CD14-positive monocyte (primary cell): ENCODE measurements at regions not wholly inside any gene's neighbourhood (a gene's known extent, or its start where the extent isn't known, plus 50 kb on each side); places are given as distances from the start of the nearest gene placed in this dataset.

Experiments used
- DNase-seq, 3 donors: peaks; one replicate each; pipeline ENCODE4 v3.0.0-alpha.2; 2011 to 2022
- H2AFZ ChIP-seq: 2 replicates; pipeline ENCODE4 v1.6.0; 2012; ENCODE audit warnings: mild to moderate bottlenecking, low read depth, low read length, inconsistent platforms; ENCODE audit not compliant: insufficient read depth, poor library complexity, severe bottlenecking
- H3K27ac ChIP-seq, 2 donors: 1 replicate in 1 of 2; 2 replicates in 1 of 2; pipeline ENCODE4 v1.5.1; 2012 to 2013; ENCODE audit warnings: low read length in 2 of 2, control low read depth in 1 of 2, inconsistent platforms in 1 of 2, low read depth in 1 of 2, mild to moderate bottlenecking in 1 of 2
- H3K27me3 ChIP-seq, 2 donors: one replicate each; pipeline versions ENCODE4 v1.6.0 to v1.6.1; 2011 to 2013; ENCODE audit warnings: low read length in 2 of 2; ENCODE audit not compliant: control insufficient read depth in 2 of 2, insufficient read depth in 2 of 2
- H3K36me3 ChIP-seq, 2 donors: replicated peaks in 1 of 2; 1 replicate in 1 of 2; 2 replicates in 1 of 2; pipeline versions ENCODE4 v1.5.1 to v1.6.1; 2012 to 2013; ENCODE audit warnings: low read length in 2 of 2, control low read depth in 1 of 2, inconsistent platforms in 1 of 2, mild to moderate bottlenecking in 1 of 2; ENCODE audit not compliant: insufficient read depth in 2 of 2, control insufficient read depth in 1 of 2
- H3K4me1 ChIP-seq, 2 donors: 1 replicate in 1 of 2; 2 replicates in 1 of 2; pipeline versions ENCODE4 v1.5.1 to v1.6.1; 2012 to 2013; ENCODE audit warnings: low read length in 2 of 2, control low read depth in 1 of 2, inconsistent platforms in 1 of 2, mild to moderate bottlenecking in 1 of 2, moderate library complexity in 1 of 2; ENCODE audit not compliant: insufficient read depth in 2 of 2, control insufficient read depth in 1 of 2
- H3K4me2 ChIP-seq: replicated peaks from 2 replicates; pipeline ENCODE3; 2012; ENCODE audit warnings: low read length, moderate library complexity, mild to moderate bottlenecking; ENCODE audit not compliant: poor library complexity, severe bottlenecking; ENCODE audit errors: extremely low read depth
- H3K4me3 ChIP-seq, 3 experiments: fragments of 200-600 bp in 1 of 3; sonication (generic) in 1 of 3; replicated peaks in 1 of 3; 1 replicate in 2 of 3; 2 replicates in 1 of 3; pipeline ENCODE4 v1.5.1; 2011 to 2013; ENCODE audit warnings: low read length in 3 of 3, mild to moderate bottlenecking in 3 of 3, control low read depth in 2 of 3, low read depth in 2 of 3, inconsistent platforms in 1 of 3, moderate library complexity in 1 of 3
- H3K79me2 ChIP-seq: 2 replicates; pipeline ENCODE4 v1.6.0; 2012; ENCODE audit warnings: mild to moderate bottlenecking, control low read depth, inconsistent platforms, low read length, moderate library complexity; ENCODE audit not compliant: insufficient read depth
- H3K9ac ChIP-seq: 2 replicates; pipeline ENCODE4 v1.6.0; 2017; ENCODE audit warnings: low read length, mild to moderate bottlenecking; ENCODE audit not compliant: insufficient read depth, poor library complexity, severe bottlenecking
- H3K9me3 ChIP-seq, 2 donors: replicated peaks in 1 of 2; 1 replicate in 1 of 2; 2 replicates in 1 of 2; pipeline versions ENCODE4 v1.5.1 to v1.6.1; 2012 to 2013; ENCODE audit warnings: low read length in 2 of 2, control low read depth in 1 of 2; ENCODE audit not compliant: control insufficient read depth in 1 of 2, insufficient read depth in 1 of 2
- H4K20me1 ChIP-seq: 2 replicates; pipeline ENCODE4 v1.6.0; 2012; ENCODE audit warnings: mild to moderate bottlenecking, low read length, control low read depth, moderate library complexity; ENCODE audit not compliant: insufficient read depth
- H3K27ac Mint-ChIP-seq, 7 donors: one replicate each; pipeline ENCODE4 v1.8.0; 2020; ENCODE audit warnings: mild to moderate bottlenecking in 7 of 7, mixed read lengths in 7 of 7, moderate library complexity in 6 of 7, inconsistent platforms in 2 of 7
- H3K27me3 Mint-ChIP-seq, 3 donors: one replicate each; pipeline ENCODE4 v1.8.0; 2021 to 2022; ENCODE audit warnings: low read depth in 3 of 3, mild to moderate bottlenecking in 3 of 3, mixed read lengths in 3 of 3, moderate library complexity in 3 of 3, inconsistent platforms in 1 of 3
- H3K36me3 Mint-ChIP-seq, 2 donors: one replicate each; pipeline ENCODE4 v1.8.0; 2020; ENCODE audit warnings: mixed read lengths in 2 of 2, inconsistent platforms in 1 of 2, mild to moderate bottlenecking in 1 of 2
- H3K4me1 Mint-ChIP-seq: one replicate; pipeline ENCODE4 v1.8.0; 2020; ENCODE audit warnings: mild to moderate bottlenecking, mixed read lengths
- H3K4me3 Mint-ChIP-seq, 2 donors: one replicate each; pipeline ENCODE4 v1.8.0; 2020; ENCODE audit warnings: mild to moderate bottlenecking in 2 of 2, mixed read lengths in 2 of 2, moderate library complexity in 1 of 2
- H3K9me3 Mint-ChIP-seq, 7 donors: one replicate each; pipeline ENCODE4 v1.8.0; 2020 to 2022; ENCODE audit warnings: mixed read lengths in 7 of 7, mild to moderate bottlenecking in 6 of 7, moderate library complexity in 6 of 7, inconsistent platforms in 2 of 7
- CTCF ChIP-seq: fragments of 200-600 bp; IDR thresholded peaks from one replicate; pipeline ENCODE4 v1.8.0; 2022; ENCODE audit warnings: antibody characterized with exemption, mild to moderate bottlenecking
- WGBS: methylation state at CpG from one replicate; pipeline ENCODE4 v1.1.5; 2013; ENCODE audit warnings: missing lambda C conversion rate; ENCODE audit not compliant: insufficient coverage; 5-methylcytosine and 5-hydroxymethylcytosine counted together
- intact Hi-C, 2 donors: fragments of 100-400 bp; cut with micrococcal nuclease; formaldehyde crosslinking; loops; one replicate each; pipeline versions ENCODE4 v1.15.0 to v1.15.1; 2023

GRCh38 chr2:82278416-82278815 lies 1973.9 kb upstream of the LRRTM1 start:
- Histone ChIP-seq H3K36me3 (no peaks in the 10 kb centered on the region), H3K9ac (no peak overlapping the region), H2AFZ (no peak overlapping the region), H3K4me3 (no peak overlapping the region), H3K27ac (no peak overlapping the region), H3K9me3 (peaks cover 4 to 6% of the 10 kb centered on the region in 2 donors), H3K27me3 (no peaks in the 10 kb centered on the region), H3K79me2 (no peaks in the 10 kb centered on the region), H4K20me1 (no peaks in the 10 kb centered on the region), H3K4me1 (no peaks in the 10 kb centered on the region), H3K4me2 (no peak overlapping the region)
- no CpG with 5 or more reads among the region's 1 CpG for WGBS
- Mint-ChIP-seq H3K36me3 (no peaks in the 10 kb centered on the region), H3K4me1 (no peaks in the 10 kb centered on the region), H3K4me3 (no peak overlapping the region), H3K9me3 (peaks cover 0 to 7% (median 2%) of the 10 kb centered on the region in 7 donors), H3K27me3 (peaks cover 0 to 4% (median 0%) of the 10 kb centered on the region in 3 donors), H3K27ac (no peak overlapping the region)
- DNase-seq, result no peak
- TF ChIP-seq CTCF, result no peak
- intact Hi-C loops, result no loop called here

GRCh38 chr2:82275599-82275998 lies 1971.0 kb upstream of the LRRTM1 start:
- no peaks in the 10 kb centered on the region for H3K36me3 ChIP-seq
- TF ChIP-seq CTCF, result no peak
- WGBS, result no CpG with 5 or more reads among the region's 2 CpGs

More at GRCh38 chr2:82275599-82275998, 1971.0 kb upstream of the LRRTM1 start:
- no peak overlapping the region for H3K4me2 ChIP-seq
- Mint-ChIP-seq H3K9me3 (peaks cover 0 to 5% (median 0%) of the 10 kb centered on the region in 7 donors), H3K4me1 (no peaks in the 10 kb centered on the region), H3K27me3 (peaks cover 0 to 4% (median 0%) of the 10 kb centered on the region in 3 donors), H3K36me3 (no peaks in the 10 kb centered on the region), H3K27ac (no peak overlapping the region), H3K4me3 (no peak overlapping the region)
- H3K79me2 ChIP-seq, result no peaks in the 10 kb centered on the region
- H3K27ac ChIP-seq, result no peak overlapping the region
- H2AFZ ChIP-seq, result no peak overlapping the region
- DNase-seq, result no peak
- no peaks in the 10 kb centered on the region for H3K27me3 ChIP-seq
- intact Hi-C loops, result no loop called here
- H3K4me3 ChIP-seq, result no peak overlapping the region
- no peak overlapping the region for H3K9ac ChIP-seq
- peaks cover 0 to 6% of the 10 kb centered on the region in 2 donors for H3K9me3 ChIP-seq
- H3K4me1 ChIP-seq, result no peaks in the 10 kb centered on the region
- H4K20me1 ChIP-seq, result no peaks in the 10 kb centered on the region
